NCI-H2227 (cell line): ENCODE measurements at regions not wholly inside any gene's neighbourhood (a gene's known extent, or its start where the extent isn't known, plus 50 kb on each side); places are given as distances from the start of the nearest gene placed in this dataset.
A peak's percentile ranks its signal among the peaks of the same experiment; 100 is the strongest.

Experiments used
- DNase-seq: peaks from one replicate; lab custom pipeline; 2025; ENCODE audit not compliant: unreplicated experiment; lab: John Stamatoyannopoulos, UW

DNA sequence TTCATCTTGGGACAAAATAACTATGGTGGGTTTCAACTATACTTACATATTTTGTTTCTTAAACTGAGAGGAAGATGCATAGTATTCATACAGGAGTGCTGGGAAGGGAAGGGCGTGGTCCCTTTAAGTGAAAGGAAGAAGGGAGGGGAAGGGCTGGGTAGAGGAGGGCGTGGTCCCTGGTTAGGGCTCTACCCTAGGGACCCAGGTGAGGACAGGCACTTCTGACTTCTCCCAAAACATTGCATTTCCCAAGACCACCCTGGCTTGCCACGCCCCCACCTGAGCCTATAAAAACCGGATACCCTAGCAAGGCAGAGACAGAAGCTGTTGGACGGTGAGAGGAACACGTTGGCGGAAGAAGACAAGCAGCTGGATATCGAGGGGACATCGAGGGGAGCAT is 157.6 kb upstream of the PLXNA4 start:
- DNase-seq, result no peak

GRCh38 chr7:132732321-132732865 is 156.1 kb upstream of the PLXNA4 start:
- DNase-seq, result no peak

GRCh38 chr7:132730105-132730504 is 153.8 kb upstream of the PLXNA4 start:
- DNase-seq, result no peak

- DNase-seq, result no peak
These were observed 147.3 kb upstream of the PLXNA4 start for GRCh38 chr7:132723506-132724081.

- DNase-seq, result no peak
These were observed 144.6 kb upstream of the PLXNA4 start for GRCh38 chr7:132720835-132721234.

DNA sequence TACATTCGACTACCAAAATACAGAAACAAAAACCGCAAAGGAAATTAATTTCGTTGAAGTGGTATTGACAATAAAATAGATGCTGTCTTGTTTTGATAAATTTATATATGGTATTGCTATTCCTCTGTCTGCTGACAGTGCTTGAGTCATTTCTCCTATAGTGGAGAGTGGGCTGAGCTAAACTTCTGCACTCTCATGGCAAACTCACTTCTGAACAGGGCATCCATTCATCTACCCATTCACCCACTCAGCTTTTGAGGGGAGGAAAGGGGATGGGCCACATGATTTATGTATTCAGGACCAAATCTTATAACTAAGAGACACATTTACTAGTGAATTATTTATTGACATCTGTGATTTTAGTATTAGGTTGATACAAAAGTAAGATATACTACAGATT is 137.6 kb upstream of the PLXNA4 start:
- no peak for DNase-seq

- DNase-seq, result no peak
These were observed 133.8 kb upstream of the PLXNA4 start for GRCh38 chr7:132709971-132710567.

GRCh38 chr7:132708470-132708869 is 132.2 kb upstream of the PLXNA4 start:
- no peak for DNase-seq

DNA sequence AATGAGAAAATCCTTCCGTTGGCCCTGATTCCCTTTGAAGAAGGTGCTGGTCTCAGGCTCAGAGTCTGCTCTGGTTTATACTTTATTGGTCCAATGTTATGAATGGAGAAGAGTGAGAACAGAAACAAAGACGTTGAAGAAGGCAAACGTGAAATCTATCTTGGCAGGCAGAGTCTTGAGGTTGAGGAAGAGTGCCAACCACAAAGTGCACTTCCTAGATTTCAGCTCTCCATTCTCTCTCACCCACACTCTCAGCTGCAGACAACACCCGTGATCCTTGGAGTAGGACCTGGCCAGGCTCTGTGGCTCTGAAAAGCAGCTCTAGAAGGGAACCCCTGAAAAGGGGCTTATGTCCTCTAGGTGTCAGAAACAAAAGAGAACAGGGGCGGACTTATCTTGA is 128.9 kb upstream of the PLXNA4 start:
- DNase-seq, result no peak

DNA sequence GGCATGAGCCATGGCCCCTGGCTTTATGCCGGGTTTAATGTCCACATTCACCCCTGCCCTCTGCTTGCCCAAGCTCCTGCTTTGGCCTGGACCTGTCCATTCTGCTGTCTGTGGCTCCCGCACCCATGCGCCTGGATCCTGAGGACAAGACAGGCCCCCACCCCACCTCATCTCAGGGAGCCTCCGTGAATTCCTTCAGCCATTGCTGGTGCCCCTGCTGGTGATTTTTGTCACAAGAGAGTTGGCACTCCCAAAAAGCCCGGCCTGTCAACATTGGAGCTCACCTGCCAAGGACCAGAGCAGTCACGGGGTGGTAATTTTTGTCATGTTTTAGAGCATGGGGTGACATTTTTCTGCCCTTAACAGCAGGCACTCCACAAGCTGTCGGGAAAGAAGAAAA is 127.5 kb upstream of the PLXNA4 start:
- no peak for DNase-seq

- DNase-seq, result no peak
These were observed 120.7 kb upstream of the PLXNA4 start for GRCh38 chr7:132697003-132697402.

DNA sequence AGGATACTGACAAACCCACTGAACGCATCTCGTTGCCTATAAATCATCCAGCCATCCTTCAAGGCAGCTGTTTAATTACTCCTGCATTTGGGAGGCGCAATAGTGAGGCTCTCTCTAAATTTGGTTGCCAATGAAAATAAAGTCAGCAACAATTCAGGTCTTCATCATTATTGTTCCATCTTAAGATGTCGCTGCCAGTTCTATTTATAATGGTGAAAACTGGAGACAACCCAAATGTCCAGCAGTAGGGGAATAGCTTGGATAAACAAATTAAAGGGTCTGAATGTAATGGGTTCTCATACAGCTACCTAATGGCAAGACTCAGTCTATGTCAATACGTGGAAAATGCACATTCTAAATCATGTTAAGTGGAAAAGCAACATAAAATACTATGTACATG is 120.1 kb upstream of the PLXNA4 start:
- no peak for DNase-seq

DNA sequence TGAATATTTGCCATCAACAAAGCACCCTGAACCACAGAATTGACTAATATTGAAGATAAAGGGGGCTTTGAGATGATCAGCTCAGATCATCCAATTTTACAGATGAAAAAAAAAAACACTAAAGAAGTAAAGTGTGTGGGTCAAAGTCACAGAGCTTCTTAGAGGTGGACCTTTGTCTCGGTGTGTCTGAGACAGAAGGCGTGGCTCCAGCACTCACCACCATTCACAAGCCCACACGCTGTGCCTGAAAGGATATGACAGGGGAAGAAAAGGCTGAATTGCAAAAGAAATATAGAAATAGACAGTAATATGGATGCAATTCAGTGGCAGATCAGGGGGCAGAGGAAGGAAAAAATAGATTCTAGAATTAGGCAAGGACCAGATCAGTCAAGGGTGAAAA is 114.9 kb upstream of the PLXNA4 start:
- no peak for DNase-seq

DNA sequence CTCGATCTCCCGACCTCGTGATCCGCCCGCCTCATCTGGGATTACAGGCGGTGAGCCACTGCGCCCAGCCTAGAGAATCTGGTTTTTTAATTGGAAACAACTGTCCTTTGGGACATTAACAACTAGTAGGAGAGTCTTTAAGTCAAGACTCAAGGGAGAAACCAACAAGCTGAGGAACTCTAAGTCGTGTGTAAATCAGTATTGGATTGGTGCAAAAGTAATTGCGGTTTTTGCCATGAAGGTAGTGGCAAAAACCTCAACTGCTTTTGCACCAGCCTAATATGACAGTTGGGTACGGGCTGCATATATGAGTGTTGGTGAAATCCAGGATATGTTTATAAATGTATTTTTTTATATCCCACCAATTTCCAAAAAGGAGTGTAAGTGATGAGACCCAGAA is 113.9 kb upstream of the PLXNA4 start:
- no peak for DNase-seq

- DNase-seq, result no peak
These were observed 111.7 kb upstream of the PLXNA4 start for GRCh38 chr7:132687981-132688383.

DNA sequence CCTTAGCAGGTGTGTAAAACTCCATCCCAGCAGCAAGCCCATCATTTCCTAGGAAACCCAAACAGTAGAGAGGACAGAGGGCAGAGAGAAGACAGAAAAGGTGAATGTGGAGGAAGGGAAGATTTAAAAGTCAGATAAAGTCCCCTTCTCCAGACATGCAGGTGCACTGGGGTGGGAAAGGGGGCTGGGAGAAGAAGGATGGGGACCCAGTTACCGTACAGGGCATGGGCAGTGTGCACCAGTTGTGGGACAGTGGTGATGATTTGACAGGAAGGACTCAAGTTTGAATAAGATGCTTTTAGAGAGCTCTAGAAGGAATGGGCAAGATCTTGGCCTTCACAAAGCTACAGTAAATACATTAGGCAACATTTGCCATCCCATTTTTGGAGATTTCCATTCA is 110.7 kb upstream of the PLXNA4 start:
- no peak for DNase-seq

- DNase-seq, result no peak
These were observed 109.0 kb upstream of the PLXNA4 start for GRCh38 chr7:132685277-132685676.

GRCh38 chr7:132683896-132684690 is 107.8 kb upstream of the PLXNA4 start:
- DNase-seq, result peak; percentile 55

GRCh38 chr7:132681951-132682350 is 105.7 kb upstream of the PLXNA4 start:
- no peak for DNase-seq

GRCh38 chr7:132680590-132680989 is 104.3 kb upstream of the PLXNA4 start:
- DNase-seq, result no peak

GRCh38 chr7:132678656-132679055 is 102.4 kb upstream of the PLXNA4 start:
- no peak for DNase-seq

GRCh38 chr7:132677918-132678317 is 101.6 kb upstream of the PLXNA4 start:
- peak; percentile 27 for DNase-seq
